CD4-positive, alpha-beta T cell treated with Interleukin-17A for 4 hours (primary cell): ENCODE measurements at regions not wholly inside any gene's neighbourhood (a gene's known extent, or its start where the extent isn't known, plus 50 kb on each side); places are given as distances from the start of the nearest gene placed in this dataset.
A peak's percentile ranks its signal among the peaks of the same experiment; 100 is the strongest.

Experiments used
- DNase-seq: peaks from one replicate; pipeline ENCODE4 v3.0.0-alpha.2; 2020; ENCODE audit warnings: mixed read lengths

DNA sequence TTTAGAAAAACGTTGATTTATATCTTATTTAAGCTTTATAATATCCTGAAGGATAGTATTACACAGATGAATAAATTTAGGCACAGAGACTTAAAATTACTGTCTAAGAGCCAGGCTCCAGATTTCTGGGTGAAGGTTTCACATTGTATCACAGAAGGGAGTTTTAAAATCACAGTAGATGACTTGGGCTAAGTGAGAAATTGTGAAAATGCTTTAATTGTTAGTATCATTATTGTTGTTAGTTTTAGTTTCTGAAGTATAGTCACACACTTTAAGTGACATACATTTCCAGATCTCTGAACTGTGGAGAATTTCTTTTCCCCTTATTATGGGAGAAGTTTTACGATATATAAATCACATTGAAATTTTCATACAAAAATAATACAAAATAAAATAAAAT lies 83.5 kb downstream of the NDUFS5 start:
- no peak for DNase-seq

DNA sequence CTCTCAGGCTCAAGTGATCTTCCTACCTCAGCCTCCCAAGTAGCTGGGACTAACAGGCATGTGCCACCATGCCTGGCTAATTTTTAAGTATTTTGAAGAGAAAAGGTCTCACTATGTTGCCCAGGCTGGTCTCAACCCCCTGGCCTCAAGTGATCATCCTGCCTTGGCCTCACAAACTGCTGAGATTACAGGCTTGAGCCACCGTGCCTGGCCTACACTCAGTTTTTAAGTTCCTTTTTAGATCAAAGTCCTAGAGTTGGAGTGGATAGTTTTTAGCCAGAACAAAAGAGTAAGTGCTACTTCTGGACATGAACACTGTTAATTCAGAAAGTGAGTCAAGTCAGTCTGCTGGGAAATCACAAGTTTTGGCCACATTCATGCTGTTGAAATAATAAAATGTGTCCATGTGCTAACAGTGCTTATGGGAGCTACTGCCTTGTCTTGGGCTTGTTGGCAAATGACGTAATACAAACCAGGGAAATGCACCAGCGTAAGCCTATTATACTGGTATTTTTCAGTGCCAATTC lies 84.2 kb downstream of the NDUFS5 start:
- no peak for DNase-seq

DNA sequence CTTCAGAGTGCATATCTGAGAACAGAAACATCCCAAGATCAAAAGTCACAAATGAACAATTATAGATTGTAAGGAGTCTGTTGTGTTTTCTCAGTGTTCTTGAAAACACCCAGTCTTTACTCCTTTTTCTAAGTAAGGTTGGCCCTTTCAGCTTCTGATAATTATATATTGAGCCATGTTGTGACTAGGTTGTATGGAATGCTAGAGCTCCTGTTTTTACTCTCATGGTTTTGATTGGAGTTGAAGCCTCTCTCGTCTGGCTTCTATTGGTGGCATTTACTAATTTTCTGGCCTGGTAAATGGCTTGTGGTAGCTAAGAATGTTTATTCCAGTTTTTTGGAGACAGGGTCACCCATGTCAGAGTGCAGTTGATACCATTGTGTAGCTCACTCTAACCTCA lies 84.7 kb downstream of the NDUFS5 start:
- DNase-seq: no peak

DNA sequence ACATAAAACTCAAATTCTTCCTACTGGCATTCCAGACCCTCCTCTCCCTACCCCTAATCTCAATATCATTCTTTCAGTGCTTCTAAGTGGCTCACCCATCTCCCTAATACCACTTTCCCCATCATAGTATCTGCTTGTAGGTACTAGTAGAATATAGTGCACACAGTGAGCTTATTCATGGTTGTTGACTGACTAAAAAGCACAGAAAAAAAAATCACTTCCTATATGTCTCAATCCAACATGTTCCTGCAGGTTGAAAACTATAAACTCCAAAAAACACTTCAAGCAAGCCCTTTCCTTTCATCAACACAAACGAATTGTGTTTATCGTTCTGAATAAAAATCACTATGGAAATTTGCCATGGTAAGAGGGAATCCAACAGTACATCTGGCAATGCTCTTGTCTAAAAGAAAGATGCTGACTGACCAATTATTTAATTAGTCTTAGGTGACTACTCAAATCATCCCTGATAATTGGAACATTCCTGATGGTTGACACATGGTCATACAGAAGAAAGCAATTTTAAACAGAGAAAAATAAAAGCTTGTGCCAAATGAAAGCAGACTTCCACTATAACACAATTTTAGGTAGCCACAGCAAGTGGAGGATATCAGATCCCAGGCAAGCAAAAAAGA lies 87.1 kb downstream of the NDUFS5 start:
- DNase-seq: no peak

DNA sequence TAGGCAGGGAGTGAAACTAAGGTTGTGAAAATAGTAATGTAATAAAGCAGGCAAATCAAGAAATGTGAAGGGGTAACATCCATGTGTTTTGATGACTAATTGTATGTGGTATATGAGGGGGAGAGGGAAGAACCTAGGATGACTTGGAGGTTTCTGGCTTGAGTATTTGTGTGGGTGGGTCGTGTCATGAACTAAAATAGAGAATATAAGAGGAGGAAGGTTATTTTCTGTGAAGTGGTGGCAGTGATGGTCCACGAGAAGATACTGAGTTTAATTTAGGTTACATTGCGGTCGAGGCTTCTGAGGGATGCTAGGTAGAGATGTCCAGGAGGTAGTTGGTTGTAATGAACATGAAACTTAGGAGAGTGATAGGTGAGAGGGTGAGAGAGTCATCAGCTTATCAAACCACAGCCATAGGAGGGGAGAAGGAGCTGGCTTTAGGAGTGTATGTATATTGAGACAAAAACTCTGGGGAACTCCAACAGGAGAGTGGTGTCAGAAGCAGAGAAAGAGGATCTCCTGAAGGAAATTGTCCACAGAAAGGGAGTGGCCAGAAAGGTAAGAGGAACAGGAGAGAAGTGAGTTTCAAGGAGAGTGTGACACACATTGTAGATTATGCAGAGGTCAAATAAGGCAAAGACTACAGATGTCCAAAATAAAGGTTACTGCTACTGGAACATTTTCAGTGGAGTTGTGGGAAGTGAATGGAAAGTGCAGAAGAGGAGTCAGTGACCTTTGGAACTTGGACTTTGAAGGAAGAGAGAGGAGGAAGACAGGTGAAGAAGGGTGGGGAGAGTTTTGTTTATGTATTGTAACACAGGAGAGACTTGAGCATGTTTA lies 89.0 kb upstream of the MACF1 start:
- no peak for DNase-seq

DNA sequence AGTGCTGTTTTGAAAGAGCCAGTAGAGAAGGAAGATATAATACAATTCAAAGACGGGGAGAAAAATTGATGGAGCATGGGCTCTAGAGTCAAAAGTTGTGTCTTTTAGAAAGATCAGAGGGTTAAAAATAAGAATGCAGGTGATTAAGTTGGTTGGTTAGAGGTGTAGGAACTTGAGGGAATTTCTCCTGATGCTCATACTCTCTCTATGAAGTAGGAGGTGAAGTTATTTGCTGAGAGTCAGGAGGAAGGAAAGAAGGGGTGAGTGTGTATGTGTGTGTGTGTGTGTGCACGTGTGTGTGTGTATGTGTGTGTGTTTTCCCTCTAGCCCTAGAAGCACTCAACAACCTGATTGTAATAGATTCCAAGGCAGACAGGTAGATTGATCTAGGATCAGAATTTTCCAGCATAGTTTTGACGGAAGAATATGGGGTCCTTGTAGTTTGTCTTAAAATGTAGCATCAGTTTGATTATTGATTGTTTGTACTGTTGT lies 88.3 kb upstream of the MACF1 start:
- DNase-seq: no peak

DNA sequence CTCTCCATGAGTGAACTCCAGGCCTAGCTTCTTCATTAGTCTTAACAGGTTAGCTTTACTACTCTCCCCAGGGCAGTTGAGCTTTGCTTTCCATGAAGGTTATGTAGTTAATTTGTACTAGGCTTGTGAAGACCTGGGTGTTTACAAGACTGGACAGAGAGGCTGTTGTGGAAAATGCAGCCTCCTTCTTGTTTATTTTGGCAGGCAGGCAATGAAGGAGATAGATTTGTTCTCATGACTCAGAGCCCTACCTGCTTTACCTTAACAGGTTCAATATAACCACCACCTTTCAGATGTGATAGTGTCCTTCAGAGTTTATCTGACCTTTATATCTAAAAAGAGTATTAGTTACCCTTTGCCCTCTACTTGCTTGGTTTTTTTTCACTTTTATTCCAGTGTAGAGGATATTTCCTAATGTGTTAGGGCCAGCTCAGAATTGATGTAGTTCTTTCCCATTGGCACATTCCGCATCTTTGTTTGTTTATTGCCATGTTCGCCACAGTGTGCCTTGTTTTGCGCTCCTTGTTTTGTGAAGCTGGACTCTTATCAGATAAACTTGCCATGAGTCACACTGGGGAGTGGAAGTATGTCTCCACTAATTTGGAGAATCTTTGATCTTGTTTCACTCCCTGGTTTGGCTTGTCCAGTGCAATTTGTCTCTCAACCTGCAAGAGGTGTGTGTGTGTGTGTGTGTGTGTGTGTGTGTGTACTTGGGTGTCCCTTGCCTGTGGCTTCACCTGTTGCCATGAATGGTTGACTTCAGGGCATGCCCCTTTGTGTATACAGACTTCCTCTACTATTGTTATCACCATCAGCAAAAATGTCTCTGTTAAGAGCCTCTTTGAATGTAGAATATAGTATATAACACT lies 87.4 kb upstream of the MACF1 start:
- no peak for DNase-seq

DNA sequence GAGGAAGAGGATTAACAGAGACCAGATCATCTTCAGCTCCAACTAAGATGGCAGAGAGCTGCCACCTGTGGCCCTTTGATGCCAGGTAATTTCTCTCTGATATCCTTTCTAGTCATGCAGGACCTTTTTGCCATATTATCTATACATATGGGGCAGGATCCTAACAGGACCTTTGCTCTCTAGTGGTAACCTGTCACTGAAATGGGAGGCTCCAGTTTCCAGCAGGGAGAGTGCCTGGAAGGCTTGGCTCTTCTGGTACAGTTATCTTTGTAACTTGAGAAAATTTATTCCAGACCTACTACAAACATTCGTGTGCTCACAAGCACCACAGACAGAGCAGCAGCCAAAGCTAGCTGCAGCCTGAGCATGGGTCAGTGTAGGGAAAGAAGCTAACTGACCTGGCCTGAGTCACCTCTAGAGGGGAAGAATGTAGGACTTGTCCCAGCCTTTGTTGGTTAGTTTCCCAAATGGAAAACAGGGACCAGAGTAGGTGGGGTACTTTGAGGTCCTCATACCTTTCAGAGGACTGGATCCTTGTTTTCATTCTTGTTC lies 86.5 kb upstream of the MACF1 start:
- DNase-seq: no peak

DNA sequence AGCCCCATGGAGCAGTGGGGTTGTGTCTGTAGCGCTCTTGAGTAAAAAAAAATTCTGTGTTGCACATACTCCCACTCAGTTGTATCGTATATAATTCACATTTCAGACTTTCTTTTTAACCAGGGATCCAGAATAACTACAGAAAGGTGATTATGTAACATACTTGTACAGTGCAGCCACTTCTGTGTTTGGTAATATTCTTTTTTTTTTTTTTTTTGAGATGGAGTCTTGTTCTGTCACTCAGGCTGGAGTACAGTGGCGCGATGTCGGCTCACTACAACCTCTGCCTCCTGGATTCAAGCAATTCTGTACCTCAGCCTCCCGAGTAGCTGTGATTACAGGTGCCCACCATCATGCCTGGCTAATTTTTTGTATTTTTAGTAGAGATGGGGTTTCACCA lies 82.4 kb upstream of the MACF1 start:
- DNase-seq: no peak

DNA sequence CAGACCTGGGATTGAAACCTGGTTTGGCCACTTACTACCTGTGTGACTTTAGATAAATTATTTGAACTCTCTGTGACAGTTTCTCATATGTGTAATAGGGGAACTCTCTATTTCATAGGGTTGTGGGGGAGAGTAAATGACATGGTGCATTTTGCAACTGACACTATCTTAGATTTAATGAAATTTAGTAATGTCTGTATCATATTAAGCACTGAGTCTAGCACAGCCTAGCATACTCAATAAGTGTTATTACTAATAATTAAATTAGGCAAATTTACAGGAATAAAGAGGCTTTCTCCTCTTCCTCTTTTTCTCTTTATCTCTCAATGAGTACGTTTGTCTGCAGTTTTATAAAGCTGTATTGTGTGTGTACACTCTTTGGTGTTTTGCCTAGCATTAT lies 80.2 kb upstream of the MACF1 start:
- DNase-seq: no peak

DNA sequence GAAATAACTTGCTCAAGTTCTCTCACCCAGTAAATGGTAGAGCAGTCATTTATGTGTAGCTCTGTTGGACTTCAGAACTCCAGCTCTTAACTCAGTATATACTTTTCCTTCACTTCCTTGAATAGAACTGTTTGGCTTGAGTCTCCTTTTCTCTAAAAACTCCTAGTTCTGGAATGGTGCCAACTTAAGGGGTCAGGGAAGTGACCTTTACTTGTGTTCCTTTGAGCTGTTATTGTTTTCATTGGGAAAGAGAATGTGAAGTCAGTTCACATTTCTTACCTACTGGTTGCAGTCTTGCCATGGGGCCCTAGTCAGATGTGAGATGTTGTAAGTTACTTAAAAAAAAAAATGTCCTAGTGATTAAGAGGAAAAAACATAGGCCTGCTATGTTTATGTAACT lies 77.0 kb upstream of the MACF1 start:
- DNase-seq: no peak

DNA sequence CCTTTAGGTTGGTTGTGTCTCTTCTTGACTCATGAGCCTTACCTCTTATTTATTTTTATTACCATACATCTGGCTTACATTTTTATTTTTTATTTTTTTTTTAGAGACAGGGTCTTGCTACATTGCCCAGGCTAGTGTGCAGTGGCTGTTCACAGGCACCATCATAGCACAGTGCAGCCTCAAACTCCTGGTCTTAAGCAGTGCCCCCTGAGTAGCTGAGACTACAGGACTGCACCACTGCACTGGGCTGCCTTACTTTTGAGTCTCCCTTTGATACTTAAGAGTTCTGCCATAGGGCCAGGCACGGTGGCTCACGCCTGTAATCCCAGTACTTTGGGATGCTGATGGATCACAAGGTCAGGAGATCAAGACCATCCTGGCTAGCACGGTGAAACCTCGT lies 76.4 kb upstream of the MACF1 start:
- no peak for DNase-seq

DNA sequence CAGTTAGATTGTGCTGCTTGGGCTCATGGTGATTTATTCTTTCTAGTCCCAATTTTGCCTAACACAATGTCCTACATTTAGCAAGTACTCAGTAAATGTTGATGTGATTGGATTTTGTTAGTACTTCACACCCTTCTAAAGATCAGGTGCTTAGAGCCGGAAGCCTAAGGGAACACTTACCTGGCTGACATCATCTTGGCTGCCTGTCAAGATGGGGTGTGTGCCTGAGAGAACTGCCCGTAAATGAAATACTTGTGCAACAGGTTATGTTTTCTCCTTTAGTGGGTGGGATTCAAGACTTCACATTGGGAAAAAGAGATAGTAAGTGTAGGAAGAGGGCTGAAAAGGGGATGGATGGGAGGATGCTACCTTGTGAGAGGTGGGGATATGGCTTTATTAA lies 75.5 kb upstream of the MACF1 start:
- DNase-seq: no peak

DNA sequence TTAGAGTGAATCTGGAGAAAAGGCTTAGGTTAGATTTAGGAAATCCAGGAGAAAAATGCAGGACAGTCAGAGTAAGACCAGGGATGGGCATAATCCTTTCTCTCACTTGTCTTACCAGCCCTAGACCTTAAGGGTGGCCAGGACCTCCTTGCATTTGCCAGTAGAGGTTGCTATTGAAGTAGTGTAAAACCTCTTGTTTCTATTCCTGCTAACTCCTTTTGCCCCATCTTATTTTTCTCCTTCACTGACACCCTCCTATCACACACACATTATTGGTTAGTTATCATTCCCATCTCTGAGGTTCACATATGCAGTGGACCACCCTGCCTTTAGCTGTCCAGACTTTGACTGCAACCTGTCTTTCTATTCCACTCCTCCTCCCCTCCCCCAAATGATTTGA lies 75.0 kb upstream of the MACF1 start:
- peak; percentile 9 for DNase-seq

DNA sequence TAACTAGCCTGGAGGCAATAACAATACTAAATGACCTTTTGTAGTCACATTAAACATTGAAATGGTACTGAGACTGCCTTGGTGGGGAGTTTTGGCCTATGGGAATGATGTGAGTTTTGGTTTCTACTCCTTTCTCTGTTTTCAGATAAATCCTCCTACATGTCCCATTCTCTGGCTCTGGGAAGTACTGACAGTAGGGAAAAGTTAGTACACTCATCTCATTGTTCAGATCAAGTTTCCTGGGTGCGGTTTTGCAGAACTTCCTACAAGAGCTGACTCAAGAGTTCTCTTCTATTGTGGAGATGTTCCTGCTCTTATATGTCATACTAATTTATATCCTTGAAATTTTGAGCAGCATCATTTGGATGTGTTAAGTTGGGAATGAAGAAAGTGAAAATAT lies 74.2 kb upstream of the MACF1 start:
- no peak for DNase-seq

DNA sequence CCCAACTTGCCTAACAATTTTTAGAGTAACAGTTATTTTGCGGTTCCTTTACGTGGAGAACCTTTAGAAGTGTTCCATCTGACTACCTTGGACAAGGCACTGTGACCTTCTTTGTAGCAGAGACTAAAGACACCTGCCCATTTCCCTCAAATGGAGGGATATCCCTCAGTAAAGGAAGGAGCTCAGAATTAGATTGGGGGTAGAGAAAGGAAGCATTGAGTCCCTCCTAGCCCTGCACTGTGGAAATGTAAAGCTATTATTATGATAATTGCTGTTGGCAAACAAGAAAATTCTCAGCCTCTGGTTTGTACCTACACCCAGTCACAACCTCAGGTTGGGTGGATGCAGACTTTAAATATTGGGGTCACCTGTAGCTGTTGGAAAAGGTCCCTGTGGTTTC lies 72.6 kb upstream of the MACF1 start:
- DNase-seq: no peak

DNA sequence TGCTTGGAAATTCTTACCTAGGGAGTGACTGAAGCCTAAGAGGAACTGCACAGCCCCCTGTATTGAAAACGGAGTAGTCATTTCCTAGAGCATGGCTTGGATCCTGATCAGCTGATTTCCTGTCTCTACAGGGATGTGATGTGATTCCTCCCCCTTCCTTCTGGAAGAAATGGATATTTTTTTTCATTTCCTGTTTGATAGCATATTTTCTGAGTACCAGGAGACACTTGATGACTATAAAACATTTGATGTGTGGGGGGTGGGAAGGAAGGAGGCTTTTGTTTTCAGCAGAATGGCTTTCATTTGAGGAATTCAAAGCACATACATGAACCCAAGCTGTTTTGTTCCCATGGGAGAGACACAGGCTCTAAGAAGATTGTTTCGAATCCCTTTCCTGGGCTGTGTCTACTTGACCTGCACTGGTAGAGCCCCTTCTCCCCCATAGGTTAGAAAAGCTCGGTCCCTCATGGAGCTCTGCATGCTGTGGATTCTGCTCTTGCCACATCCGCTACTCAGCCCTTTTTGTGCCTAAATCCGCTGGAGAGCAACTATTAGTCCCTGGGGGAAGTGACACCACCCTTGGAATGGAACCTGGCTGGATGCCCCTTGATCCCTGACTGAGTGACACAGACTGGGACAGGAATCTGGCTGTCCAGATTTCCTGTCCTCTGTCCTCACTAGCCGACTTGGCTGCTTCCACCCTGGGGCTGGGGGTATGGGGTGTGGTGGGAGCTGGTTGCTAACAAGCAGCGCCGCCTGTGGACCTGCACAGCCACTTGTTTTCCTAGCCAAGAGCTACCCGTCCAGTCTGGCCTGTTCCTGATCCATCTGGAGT lies 71.8 kb upstream of the MACF1 start:
- DNase-seq: no peak

DNA sequence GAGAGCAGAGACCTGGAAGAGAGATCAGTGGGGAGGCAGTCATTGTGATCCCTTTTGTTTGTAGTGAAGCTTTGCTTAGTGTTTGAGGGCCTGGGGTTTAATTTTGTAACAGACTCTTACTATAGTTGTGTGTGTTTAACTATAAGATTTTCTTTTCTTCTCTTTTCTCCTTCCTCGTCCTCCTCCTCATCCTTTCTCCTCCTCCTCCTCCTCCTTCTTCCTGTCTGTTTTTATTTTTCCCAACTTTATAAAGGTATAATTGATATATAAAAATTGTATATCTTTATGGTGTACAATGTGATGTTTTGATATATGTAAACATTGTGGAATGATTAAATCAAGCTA lies 71.2 kb upstream of the MACF1 start:
- DNase-seq: no peak

DNA sequence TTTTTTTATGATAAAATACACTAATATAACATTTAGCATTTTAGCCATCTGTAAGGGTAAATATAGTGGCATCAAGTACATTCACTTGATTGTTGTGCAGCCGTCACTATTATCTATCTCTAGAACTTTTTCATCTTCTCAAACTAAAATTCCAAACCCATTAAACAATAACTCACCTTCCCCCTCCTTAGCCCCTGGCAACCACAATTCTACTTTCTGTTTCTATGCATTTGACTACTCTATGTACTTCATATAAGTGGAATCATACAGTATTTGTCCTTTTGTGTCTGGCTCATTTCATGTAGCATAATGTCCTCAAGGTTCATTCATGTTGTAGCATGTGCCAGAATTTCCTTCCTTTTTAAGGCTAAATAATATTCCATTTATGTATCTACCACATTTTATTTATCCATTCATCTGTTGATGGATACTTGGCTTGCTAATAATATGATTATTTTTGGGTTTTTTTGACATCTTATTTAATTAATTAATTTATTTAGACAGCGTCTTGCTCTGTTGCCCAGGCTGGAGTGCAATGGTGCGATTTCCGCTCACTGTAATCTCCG lies 69.6 kb upstream of the MACF1 start:
- DNase-seq: no peak

DNA sequence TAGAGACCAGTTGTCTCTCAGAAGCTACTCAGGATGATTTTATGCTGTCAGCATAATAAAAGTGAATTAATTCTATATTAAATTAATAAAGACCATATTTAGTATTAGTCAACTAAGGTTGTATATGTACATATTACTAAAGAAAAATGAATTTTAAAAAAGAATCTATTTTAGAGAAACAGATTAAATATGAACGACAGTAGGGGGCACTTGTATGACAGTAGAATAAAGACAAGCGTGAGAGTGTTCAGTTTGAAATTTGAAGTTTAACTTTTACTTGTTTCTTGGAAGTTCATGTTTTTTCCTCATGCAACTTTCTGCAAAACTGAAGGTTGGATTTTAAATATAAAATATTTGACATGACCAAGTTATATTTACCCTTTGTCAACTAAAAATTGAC lies 67.9 kb upstream of the MACF1 start:
- no peak for DNase-seq

DNA sequence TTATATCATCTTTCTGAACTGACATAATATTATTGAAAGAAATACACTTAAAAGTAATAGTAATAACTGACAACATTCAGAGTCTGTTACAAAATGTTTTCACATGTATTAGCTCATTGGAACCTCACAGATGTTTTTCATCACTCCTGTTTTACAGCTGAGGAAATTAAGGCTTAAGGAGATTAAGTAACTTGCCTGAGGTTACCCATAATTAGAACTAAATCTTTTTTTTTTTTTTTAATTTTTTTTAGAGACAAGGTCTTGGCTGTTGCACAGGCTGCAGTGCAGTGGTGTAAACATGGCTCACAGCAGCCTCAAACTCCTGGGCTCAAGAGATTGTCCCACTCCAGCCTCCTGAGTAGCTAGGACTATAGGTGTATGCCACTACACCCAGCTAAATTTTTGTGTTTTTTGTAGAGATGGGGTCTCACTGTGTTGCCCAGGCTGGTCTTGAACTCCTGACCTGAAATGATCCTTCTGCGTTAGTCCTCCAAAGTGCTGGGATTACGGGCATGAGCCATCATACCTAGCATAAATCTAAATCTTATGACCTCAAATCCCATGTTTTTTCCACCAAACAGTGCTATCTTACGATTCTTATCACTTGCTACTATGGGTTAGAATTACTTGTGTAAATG lies 64.7 kb upstream of the MACF1 start:
- DNase-seq: no peak
